OCI-LY3 (cell line): ENCODE measurements at regions not wholly inside any gene's neighbourhood (a gene's known extent, or its start where the extent isn't known, plus 50 kb on each side); places are given as distances from the start of the nearest gene placed in this dataset.

ENCODE experiments used
- H2AFZ ChIP-seq: fragments of 200-600, 300-600 bp; shearing (Covaris generic); 2 replicates; pipeline ENCODE4 v1.6.0; 2014; ENCODE audit warnings: antibody characterized with exemption, low read depth, low read length
- H3K27ac ChIP-seq: fragments of 200-600, 300-600 bp; sonication (generic); 2 replicates; pipeline ENCODE4 v1.5.1; 2014; ENCODE audit warnings: mild to moderate bottlenecking, low read length, moderate library complexity, mixed read lengths
- H3K27me3 ChIP-seq: fragments of 200-600, 300-600 bp; sonication (generic); 2 replicates; pipeline ENCODE4 v1.6.1; 2014; ENCODE audit warnings: low read depth, low read length, mixed read lengths
- H3K36me3 ChIP-seq: fragments of 200-600, 300-600 bp; sonication (generic); replicated peaks from 2 replicates; pipeline ENCODE3; 2014; ENCODE audit warnings: low read depth, low read length, mixed read lengths
- H3K4me1 ChIP-seq: fragments of 300-600, 200-600 bp; sonication (generic); 2 replicates; pipeline ENCODE4 v1.6.1; 2014; ENCODE audit warnings: low read length, mixed read lengths
- H3K4me2 ChIP-seq: fragments of 200-600, 300-600 bp; sonication (generic); 2 replicates; pipeline ENCODE4 v1.6.1; 2014; ENCODE audit warnings: low read length, mixed read lengths
- H3K4me3 ChIP-seq: fragments of 300-600, 200-600 bp; sonication (generic); 2 replicates; pipeline ENCODE4 v1.5.1; 2014; ENCODE audit warnings: antibody characterized with exemption, mild to moderate bottlenecking, low read length, moderate library complexity
- H3K79me2 ChIP-seq: fragments of 300-600, 200-600 bp; shearing (Covaris generic); 2 replicates; pipeline ENCODE4 v1.6.1; 2014; ENCODE audit warnings: mild to moderate bottlenecking, low read length, mixed read lengths
- H3K9ac ChIP-seq: fragments of 300-600, 200-600 bp; shearing (Covaris generic); 2 replicates; pipeline ENCODE4 v1.6.0; 2014; ENCODE audit warnings: mild to moderate bottlenecking, low read length, moderate library complexity
- H3K9me3 ChIP-seq: fragments of 200-600, 300-600 bp; shearing (Covaris generic); 2 replicates; pipeline ENCODE4 v1.6.1; 2014; ENCODE audit warnings: low read length, mixed read lengths; ENCODE audit not compliant: insufficient read depth
- H4K20me1 ChIP-seq: fragments of 200-600, 300-600 bp; sonication (generic); 2 replicates; pipeline ENCODE4 v1.6.1; 2016; ENCODE audit warnings: low read length, mixed read lengths; ENCODE audit not compliant: insufficient read depth
- EZH2phosphoT487 ChIP-seq: fragments of 200-600 bp; shearing (Covaris generic); IDR thresholded peaks from 2 replicates; pipeline ENCODE4 v1.6.1; 2018; ENCODE audit warnings: antibody characterized with exemption, mixed run types, low read depth
- TF ChIP-seq, protein P1 (sequence below): fragments of 200-600, 300-600 bp; sonication (generic); IDR thresholded peaks from 2 replicates; pipeline ENCODE4 v1.5.1; 2014; ENCODE audit warnings: antibody characterized with exemption, low read length, low read depth

DNA sequence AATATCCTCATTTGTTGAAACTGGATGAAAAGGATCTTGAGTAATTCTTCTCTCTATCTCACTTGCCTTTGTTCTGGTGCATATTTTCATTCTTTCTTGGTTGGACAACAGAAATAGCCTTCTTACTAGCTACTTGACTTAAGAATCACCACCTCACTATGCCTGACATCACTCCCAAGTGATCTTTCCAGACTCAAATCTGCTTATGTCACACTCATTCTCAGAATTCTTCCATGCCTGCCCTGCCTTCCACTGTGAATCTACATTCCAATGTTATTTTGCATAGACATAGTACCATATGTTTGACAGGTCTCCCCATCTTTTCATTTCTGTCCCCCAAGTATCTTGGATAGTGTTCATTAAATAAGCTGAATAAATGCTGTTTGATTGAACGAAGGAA lies 78.5 kb upstream of the DPYD start:
- Histone ChIP-seq H3K79me2 (no peaks in the 10 kb centered on the region), H3K27ac (no peak overlapping the region), H2AFZ (no peak overlapping the region)

DNA sequence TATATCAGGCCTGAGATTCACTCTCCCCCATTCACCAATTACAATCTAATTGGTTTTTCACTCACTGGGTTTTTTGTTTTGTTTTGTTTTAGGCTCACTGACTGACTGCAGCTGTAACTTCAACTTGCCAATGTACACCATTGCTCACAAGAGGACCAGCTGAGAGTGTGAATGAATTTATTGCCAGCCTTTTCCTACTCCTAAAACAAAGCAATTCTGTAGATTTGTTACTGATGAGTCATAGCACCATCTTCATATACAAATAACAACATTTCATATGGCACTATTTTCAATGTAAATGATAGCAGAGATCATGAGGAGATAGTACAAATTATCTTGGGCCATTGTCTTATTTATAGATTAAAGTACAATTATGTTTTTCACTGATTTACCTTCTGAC lies 76.0 kb upstream of the DPYD start:
- Histone ChIP-seq H3K4me1 (no peaks in the 10 kb centered on the region), H3K27me3 (no peaks in the 10 kb centered on the region), H3K9ac (no peak overlapping the region), H3K4me3 (no peak overlapping the region), H3K36me3 (no peaks in the 10 kb centered on the region), H2AFZ (no peak overlapping the region), H3K9me3 (no peaks in the 10 kb centered on the region), H3K79me2 (no peaks in the 10 kb centered on the region), H3K27ac (no peak overlapping the region), H4K20me1 (no peaks in the 10 kb centered on the region), H3K4me2 (no peak overlapping the region)
- TF ChIP-seq, protein P1, sequence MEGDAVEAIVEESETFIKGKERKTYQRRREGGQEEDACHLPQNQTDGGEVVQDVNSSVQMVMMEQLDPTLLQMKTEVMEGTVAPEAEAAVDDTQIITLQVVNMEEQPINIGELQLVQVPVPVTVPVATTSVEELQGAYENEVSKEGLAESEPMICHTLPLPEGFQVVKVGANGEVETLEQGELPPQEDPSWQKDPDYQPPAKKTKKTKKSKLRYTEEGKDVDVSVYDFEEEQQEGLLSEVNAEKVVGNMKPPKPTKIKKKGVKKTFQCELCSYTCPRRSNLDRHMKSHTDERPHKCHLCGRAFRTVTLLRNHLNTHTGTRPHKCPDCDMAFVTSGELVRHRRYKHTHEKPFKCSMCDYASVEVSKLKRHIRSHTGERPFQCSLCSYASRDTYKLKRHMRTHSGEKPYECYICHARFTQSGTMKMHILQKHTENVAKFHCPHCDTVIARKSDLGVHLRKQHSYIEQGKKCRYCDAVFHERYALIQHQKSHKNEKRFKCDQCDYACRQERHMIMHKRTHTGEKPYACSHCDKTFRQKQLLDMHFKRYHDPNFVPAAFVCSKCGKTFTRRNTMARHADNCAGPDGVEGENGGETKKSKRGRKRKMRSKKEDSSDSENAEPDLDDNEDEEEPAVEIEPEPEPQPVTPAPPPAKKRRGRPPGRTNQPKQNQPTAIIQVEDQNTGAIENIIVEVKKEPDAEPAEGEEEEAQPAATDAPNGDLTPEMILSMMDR, result no peak
- TF ChIP-seq EZH2phosphoT487, result no peak

More for the DNA sequence above, 78.5 kb upstream of the DPYD start:
- Histone ChIP-seq H3K4me1 (no peaks in the 10 kb centered on the region), H3K4me3 (no peak overlapping the region), H3K9me3 (no peaks in the 10 kb centered on the region), H3K4me2 (no peak overlapping the region), H3K9ac (no peak overlapping the region), H3K36me3 (no peaks in the 10 kb centered on the region), H3K27me3 (no peaks in the 10 kb centered on the region), H4K20me1 (no peaks in the 10 kb centered on the region)
- TF ChIP-seq, protein P1, result no peak
- no peak for TF ChIP-seq EZH2phosphoT487

DNA sequence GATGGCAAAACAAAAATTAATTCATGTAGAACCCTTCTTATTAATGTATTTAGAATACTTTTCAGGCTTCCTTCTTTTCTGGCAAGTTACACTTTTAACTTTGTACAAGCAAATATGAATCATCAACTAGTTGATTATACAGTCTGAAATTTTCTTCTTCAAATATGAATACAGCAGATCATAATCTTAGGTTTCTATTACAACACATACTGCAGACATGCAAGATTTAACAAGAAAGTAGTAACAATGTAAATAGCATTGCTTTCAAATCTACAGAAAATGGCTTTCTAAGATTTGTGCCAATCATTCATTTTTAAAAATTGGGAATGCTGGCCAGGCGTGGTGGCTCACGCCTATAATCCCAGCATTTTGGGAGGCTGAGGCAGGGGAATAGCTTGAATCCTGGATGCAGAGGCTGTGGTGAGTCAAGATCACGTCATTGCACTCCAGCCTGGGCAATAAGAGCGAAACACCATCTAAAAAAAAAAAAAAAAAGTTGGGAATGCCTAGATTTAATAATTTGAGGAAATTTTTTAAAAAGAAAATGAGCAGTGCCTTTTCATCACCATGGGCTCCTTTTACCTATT lies 68.4 kb upstream of the DPYD start:
- Histone ChIP-seq H3K4me3 (no peak overlapping the region), H3K4me2 (no peak overlapping the region), H4K20me1 (no peaks in the 10 kb centered on the region), H3K9ac (no peak overlapping the region), H3K4me1 (no peaks in the 10 kb centered on the region), H3K79me2 (no peaks in the 10 kb centered on the region), H3K27me3 (no peaks in the 10 kb centered on the region), H3K9me3 (no peaks in the 10 kb centered on the region), H2AFZ (no peak overlapping the region), H3K36me3 (no peaks in the 10 kb centered on the region), H3K27ac (no peak overlapping the region)
- no peak for TF ChIP-seq EZH2phosphoT487
- TF ChIP-seq, protein P1, result no peak

DNA sequence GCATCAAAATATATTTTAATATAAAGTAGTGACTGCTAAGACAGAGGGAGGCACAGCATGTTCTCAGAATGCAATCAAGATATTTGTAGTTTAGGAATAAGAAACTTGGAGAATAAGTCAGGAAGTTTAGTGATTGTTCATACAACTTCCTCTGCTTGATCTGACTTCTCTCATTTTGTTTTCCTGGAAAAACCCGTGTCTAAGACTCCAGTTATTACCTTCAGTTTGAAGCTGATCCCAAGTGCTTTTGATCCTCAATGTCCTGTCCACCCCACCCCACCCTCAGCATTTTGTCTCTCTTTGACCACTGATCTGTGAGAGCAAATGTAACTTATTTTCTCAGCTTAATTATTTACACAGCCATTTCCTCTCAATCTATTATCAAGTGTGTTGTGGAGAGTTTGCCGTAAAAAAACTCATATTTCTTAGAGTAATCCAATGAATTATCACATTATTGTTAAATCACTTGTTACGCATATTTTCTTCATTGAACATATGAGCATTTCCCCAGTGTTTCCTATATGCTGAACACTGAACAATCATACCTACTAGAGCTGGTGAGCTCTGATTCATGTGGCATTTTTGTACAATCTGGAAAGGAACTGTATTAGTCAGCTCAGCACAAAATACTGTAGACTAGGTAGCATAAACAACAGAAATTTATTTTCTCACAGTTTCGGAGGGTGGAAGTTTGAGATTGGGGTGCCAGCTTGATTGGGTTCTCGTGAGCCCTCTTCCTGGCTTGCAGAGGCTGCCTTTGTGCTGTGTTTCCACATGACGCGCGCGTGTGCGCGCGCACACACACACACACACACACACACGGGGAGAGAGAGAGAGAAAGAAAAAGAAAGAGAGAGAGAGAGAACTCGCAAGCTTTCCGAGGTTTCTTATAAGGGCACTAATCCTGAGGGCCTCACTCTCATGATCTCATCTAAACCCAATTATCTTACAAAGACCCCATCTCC lies 65.5 kb upstream of the DPYD start:
- Histone ChIP-seq H3K4me3 (no peak overlapping the region), H3K79me2 (no peaks in the 10 kb centered on the region), H3K4me2 (no peak overlapping the region), H3K9ac (no peak overlapping the region), H3K27me3 (no peaks in the 10 kb centered on the region), H3K9me3 (no peaks in the 10 kb centered on the region), H3K36me3 (no peaks in the 10 kb centered on the region), H2AFZ (no peak overlapping the region), H3K4me1 (no peaks in the 10 kb centered on the region), H3K27ac (no peak overlapping the region), H4K20me1 (no peaks in the 10 kb centered on the region)
- TF ChIP-seq, protein P1, result no peak
- TF ChIP-seq EZH2phosphoT487, result no peak
